Adipocyte (in vitro differentiated cells): ENCODE measurements at regions not wholly inside any gene's neighbourhood (a gene's known extent, or its start where the extent isn't known, plus 50 kb on each side); places are given as distances from the start of the nearest gene placed in this dataset.

Experiments
- DNase-seq: peaks from one replicate; pipeline ENCODE4 v3.0.0-alpha.2; 2015; ENCODE audit warnings: low read depth
- H3K27me3 ChIP-seq: replicated peaks from 2 replicates; pipeline ENCODE4 v1.7.0; 2013; ENCODE audit warnings: mild to moderate bottlenecking, low read length, moderate library complexity; ENCODE audit not compliant: control insufficient read depth, insufficient read depth
- H3K36me3 ChIP-seq: 2 replicates; pipeline ENCODE4 v1.7.0; 2013; ENCODE audit warnings: low read length, mild to moderate bottlenecking, moderate library complexity; ENCODE audit not compliant: control insufficient read depth, insufficient read depth, severe bottlenecking
- H3K4me1 ChIP-seq: 2 replicates; pipeline ENCODE4 v1.7.0; 2013; ENCODE audit warnings: mild to moderate bottlenecking, low read length, moderate library complexity; ENCODE audit not compliant: control insufficient read depth, insufficient read depth
- H3K4me3 ChIP-seq: 2 replicates; pipeline ENCODE4 v1.7.0; 2013; ENCODE audit warnings: mild to moderate bottlenecking, low read length, moderate library complexity
- H3K9ac ChIP-seq: 2 replicates; pipeline ENCODE4 v1.7.0; 2013; ENCODE audit warnings: mild to moderate bottlenecking, low read length, moderate library complexity
- H3K9me3 ChIP-seq: 2 replicates; pipeline ENCODE4 v1.7.0; 2013; ENCODE audit warnings: mild to moderate bottlenecking, low read length, moderate library complexity; ENCODE audit not compliant: control insufficient read depth

GRCh38 chr6:2512802-2513201 is 237.9 kb downstream of the MYLK4 start:
- no peaks in the 10 kb centered on the region for H3K36me3 ChIP-seq
- DNase-seq: no peak

GRCh38 chr6:2510316-2510715 is 240.4 kb downstream of the MYLK4 start:
- Histone ChIP-seq H3K36me3 (no peaks in the 10 kb centered on the region), H3K9ac (no peak overlapping the region), H3K27me3 (peaks cover 10% of the 10 kb centered on the region), H3K9me3 (peaks cover 10% of the 10 kb centered on the region), H3K4me1 (peaks cover 11% of the 10 kb centered on the region), H3K4me3 (no peak overlapping the region)
- DNase-seq: peak; percentile 13

More at GRCh38 chr6:2512802-2513201, 237.9 kb downstream of the MYLK4 start:
- Histone ChIP-seq H3K9me3 (peaks cover 10% of the 10 kb centered on the region), H3K27me3 (peaks cover 3% of the 10 kb centered on the region), H3K9ac (no peak overlapping the region), H3K4me3 (no peak overlapping the region), H3K4me1 (no peaks in the 10 kb centered on the region)

GRCh38 chr6:2509711-2510110 is 241.0 kb downstream of the MYLK4 start:
- Histone ChIP-seq H3K9me3 (peaks cover 10% of the 10 kb centered on the region), H3K4me3 (peak overlapping the region; percentile 55), H3K36me3 (no peaks in the 10 kb centered on the region), H3K4me1 (peaks cover 11% of the 10 kb centered on the region), H3K9ac (no peak overlapping the region), H3K27me3 (peaks cover 10% of the 10 kb centered on the region)
- DNase-seq: peak; percentile 61

- Histone ChIP-seq H3K4me1 (peaks cover 19% of the 10 kb centered on the region), H3K4me3 (no peak overlapping the region), H3K9ac (no peak overlapping the region), H3K27me3 (peaks cover 10% of the 10 kb centered on the region), H3K36me3 (no peaks in the 10 kb centered on the region), H3K9me3 (peaks cover 10% of the 10 kb centered on the region)
- no peak for DNase-seq
Measured at GRCh38 chr6:2508071-2508470, 242.7 kb downstream of the MYLK4 start.

GRCh38 chr6:2507521-2508037 is 243.1 kb downstream of the MYLK4 start:
- Histone ChIP-seq H3K4me3 (no peak overlapping the region), H3K27me3 (peaks cover 10% of the 10 kb centered on the region), H3K9me3 (peaks cover 10% of the 10 kb centered on the region)

GRCh38 chr6:2507016-2507415 is 243.7 kb downstream of the MYLK4 start:
- no peak overlapping the region for H3K4me3 ChIP-seq
- no peak overlapping the region for H3K9ac ChIP-seq
- no peaks in the 10 kb centered on the region for H3K36me3 ChIP-seq
- peaks cover 10% of the 10 kb centered on the region for H3K27me3 ChIP-seq
- peaks cover 10% of the 10 kb centered on the region for H3K9me3 ChIP-seq
- no peak for DNase-seq
- H3K4me1 ChIP-seq: peaks cover 30% of the 10 kb centered on the region

More at GRCh38 chr6:2507521-2508037, 243.1 kb downstream of the MYLK4 start:
- no peak for DNase-seq
- H3K36me3 ChIP-seq: no peaks in the 10 kb centered on the region
- no peak overlapping the region for H3K9ac ChIP-seq
- H3K4me1 ChIP-seq: peaks cover 24% of the 10 kb centered on the region

GRCh38 chr6:2505624-2506023 is 245.1 kb downstream of the MYLK4 start:
- Histone ChIP-seq H3K4me3 (no peak overlapping the region), H3K27me3 (peaks cover 10% of the 10 kb centered on the region), H3K36me3 (no peaks in the 10 kb centered on the region), H3K9ac (no peak overlapping the region), H3K9me3 (peaks cover 10% of the 10 kb centered on the region), H3K4me1 (peaks cover 30% of the 10 kb centered on the region)
- DNase-seq: no peak

GRCh38 chr6:2504495-2505064 is 246.1 kb downstream of the MYLK4 start:
- no peak for DNase-seq
- no peaks in the 10 kb centered on the region for H3K36me3 ChIP-seq
- H3K27me3 ChIP-seq: peaks cover 7% of the 10 kb centered on the region
- peaks cover 30% of the 10 kb centered on the region for H3K4me1 ChIP-seq
- H3K4me3 ChIP-seq: no peak overlapping the region
- H3K9ac ChIP-seq: no peak overlapping the region
- peaks cover 10% of the 10 kb centered on the region for H3K9me3 ChIP-seq

GRCh38 chr6:2503816-2504494 is 246.8 kb downstream of the MYLK4 start:
- Histone ChIP-seq H3K9me3 (peaks cover 10% of the 10 kb centered on the region), H3K4me3 (no peak overlapping the region), H3K9ac (no peak overlapping the region), H3K4me1 (peaks cover 30% of the 10 kb centered on the region), H3K36me3 (no peaks in the 10 kb centered on the region), H3K27me3 (peaks cover 7% of the 10 kb centered on the region)
- peak; percentile 37 for DNase-seq

GRCh38 chr6:2502998-2503674 is 247.6 kb downstream of the MYLK4 start:
- no peak overlapping the region for H3K9ac ChIP-seq
- H3K36me3 ChIP-seq: no peaks in the 10 kb centered on the region
- H3K27me3 ChIP-seq: peaks cover 7% of the 10 kb centered on the region
- peaks cover 30% of the 10 kb centered on the region for H3K4me1 ChIP-seq
- DNase-seq: peak; percentile 27
- peaks cover 4% of the 10 kb centered on the region for H3K9me3 ChIP-seq
- H3K4me3 ChIP-seq: no peak overlapping the region
